GM10266 (cell line): ENCODE measurements at regions not wholly inside any gene's neighbourhood (a gene's known extent, or its start where the extent isn't known, plus 50 kb on each side); places are given as distances from the start of the nearest gene placed in this dataset.
"Not testable (repeated sequence)": the region's sequence is repeated elsewhere in the genome, so short reads cannot be mapped to it uniquely, and the experiment has no call there.

ENCODE experiments used
- DNase-seq: peaks from one replicate; pipeline ENCODE4 v3.0.0; 2012; ENCODE audit errors: extremely low spot score
- TF ChIP-seq, protein P1 (sequence below): IDR thresholded peaks from 2 replicates; pipeline ENCODE4 v1.5.1; 2012; ENCODE audit warnings: mild to moderate bottlenecking, low read depth; ENCODE audit not compliant: control insufficient read depth, insufficient read depth; ENCODE audit errors: missing control alignments

- TF ChIP-seq, protein P1, sequence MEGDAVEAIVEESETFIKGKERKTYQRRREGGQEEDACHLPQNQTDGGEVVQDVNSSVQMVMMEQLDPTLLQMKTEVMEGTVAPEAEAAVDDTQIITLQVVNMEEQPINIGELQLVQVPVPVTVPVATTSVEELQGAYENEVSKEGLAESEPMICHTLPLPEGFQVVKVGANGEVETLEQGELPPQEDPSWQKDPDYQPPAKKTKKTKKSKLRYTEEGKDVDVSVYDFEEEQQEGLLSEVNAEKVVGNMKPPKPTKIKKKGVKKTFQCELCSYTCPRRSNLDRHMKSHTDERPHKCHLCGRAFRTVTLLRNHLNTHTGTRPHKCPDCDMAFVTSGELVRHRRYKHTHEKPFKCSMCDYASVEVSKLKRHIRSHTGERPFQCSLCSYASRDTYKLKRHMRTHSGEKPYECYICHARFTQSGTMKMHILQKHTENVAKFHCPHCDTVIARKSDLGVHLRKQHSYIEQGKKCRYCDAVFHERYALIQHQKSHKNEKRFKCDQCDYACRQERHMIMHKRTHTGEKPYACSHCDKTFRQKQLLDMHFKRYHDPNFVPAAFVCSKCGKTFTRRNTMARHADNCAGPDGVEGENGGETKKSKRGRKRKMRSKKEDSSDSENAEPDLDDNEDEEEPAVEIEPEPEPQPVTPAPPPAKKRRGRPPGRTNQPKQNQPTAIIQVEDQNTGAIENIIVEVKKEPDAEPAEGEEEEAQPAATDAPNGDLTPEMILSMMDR: no peak
Observed at GRCh38 chr18:70698574-70698973, 409.7 kb downstream of the SOCS6 start.

GRCh38 chr18:70693246-70693645, 404.4 kb downstream of the SOCS6 start:
- no peak for DNase-seq
- TF ChIP-seq, protein P1: no peak

More at GRCh38 chr18:70698574-70698973, 409.7 kb downstream of the SOCS6 start:
- no peak for DNase-seq

DNA sequence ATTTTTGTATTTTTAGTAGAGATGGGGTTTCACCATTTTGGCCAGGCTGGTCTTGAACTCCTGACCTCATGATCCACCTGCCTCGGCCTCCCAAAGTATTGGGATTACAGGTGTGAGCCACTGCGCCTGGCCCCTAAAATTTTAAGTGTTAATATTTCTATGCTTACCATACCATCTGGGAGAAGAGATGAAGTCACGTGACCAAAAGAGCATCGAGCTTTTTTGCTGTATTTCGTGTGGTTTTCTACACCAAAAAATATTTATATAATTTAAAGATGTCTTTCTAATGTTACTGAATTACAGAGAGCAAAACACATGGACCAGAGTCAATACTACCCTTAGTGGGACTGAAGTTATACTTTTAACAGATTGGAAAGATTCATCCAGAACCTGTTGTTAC, 400.9 kb downstream of the SOCS6 start:
- not testable (repeated sequence) for DNase-seq

DNA sequence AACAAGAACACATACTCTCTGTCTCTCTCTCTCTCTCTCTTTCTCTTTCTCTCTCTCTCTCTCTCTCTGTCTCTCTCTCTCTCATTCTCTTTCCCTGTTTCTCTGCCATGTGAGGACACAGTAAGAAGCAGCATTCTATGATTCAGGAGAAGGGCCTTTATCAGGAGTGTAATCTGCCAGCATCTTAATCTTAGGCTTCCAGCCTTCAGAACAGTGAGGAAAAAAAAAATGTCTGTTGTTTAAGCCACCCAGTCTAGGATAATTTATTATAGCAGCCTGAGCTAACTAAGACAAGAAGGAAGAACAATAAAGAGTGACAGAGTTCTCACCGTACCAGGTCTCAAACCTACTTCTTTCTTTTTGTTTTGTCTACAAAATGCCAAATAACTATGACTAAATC, 399.4 kb downstream of the SOCS6 start:
- TF ChIP-seq, protein P1: no peak
- no peak for DNase-seq

GRCh38 chr18:70684821-70685220, 396.0 kb downstream of the SOCS6 start:
- TF ChIP-seq, protein P1: no peak
- no peak for DNase-seq

GRCh38 chr18:70683263-70683662, 394.4 kb downstream of the SOCS6 start:
- TF ChIP-seq, protein P1: no peak
- no peak for DNase-seq

DNA sequence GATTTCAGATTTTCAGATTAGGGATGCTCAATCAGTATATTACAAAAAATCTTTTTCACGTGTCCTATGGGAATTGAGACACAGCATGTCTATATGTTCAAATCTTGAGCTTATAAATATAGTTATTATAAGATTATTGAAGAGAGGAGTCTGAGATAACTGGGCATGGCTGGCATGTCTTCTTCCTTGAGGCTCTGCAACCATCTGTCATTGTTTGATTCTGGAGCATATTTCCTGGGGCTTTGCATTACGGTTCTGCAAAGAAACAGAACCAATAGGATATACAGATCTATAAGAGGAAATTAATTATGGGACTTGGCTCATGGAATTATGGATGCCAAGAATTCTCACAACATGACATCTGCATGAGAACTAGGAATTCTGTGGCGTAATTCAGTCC, 386.1 kb downstream of the SOCS6 start:
- TF ChIP-seq, protein P1: no peak
- DNase-seq: no peak

- TF ChIP-seq, protein P1: no peak
Observed at GRCh38 chr18:70673831-70674230, 385.0 kb downstream of the SOCS6 start.

More at GRCh38 chr18:70673831-70674230, 385.0 kb downstream of the SOCS6 start:
- no peak for DNase-seq
